ENCODE measurements at regions not wholly inside any gene's neighbourhood (a gene's known extent, or its start where the extent isn't known, plus 50 kb on each side); places are given as distances from the start of the nearest gene placed in this dataset.

GRCh38 chr20:63114006-63114692 lies 101.8 kb downstream of the YTHDF1 start:
- Mint-ChIP-seq H3K36me3 (ENCODE audit: low read depth) (no peaks in the 10 kb centered on the region), H3K9me3 (peaks cover 15% of the 10 kb centered on the region), H3K27ac (no peak overlapping the region), H3K27me3 (peaks cover 45% of the 10 kb centered on the region), H3K4me3 (no peak overlapping the region), H3K4me1 (no peaks in the 10 kb centered on the region)
- ATAC-seq (ENCODE audit: low read depth) = no peak
- no peak for TF ChIP-seq CTCF (IDR thresholded peaks at IDR 0.05)
- CTCF ChIA-PET = no interaction called here
- POLR2A ChIA-PET = no interaction called here
- no peak for DNase-seq
- intact Hi-C loops (cut with micrococcal nuclease) = no loop called here

- no peak for ATAC-seq (ENCODE audit: low read depth)
- Mint-ChIP-seq H3K27me3 (peaks cover 44% of the 10 kb centered on the region), H3K36me3 (ENCODE audit: low read depth) (no peaks in the 10 kb centered on the region), H3K4me1 (no peaks in the 10 kb centered on the region), H3K4me3 (no peak overlapping the region), H3K27ac (no peak overlapping the region), H3K9me3 (peaks cover 25% of the 10 kb centered on the region)
- intact Hi-C loops (cut with micrococcal nuclease) = no loop called here
- TF ChIP-seq CTCF (IDR thresholded peaks at IDR 0.05) = no peak
- no peak for DNase-seq
- CTCF ChIA-PET = no interaction called here
- POLR2A ChIA-PET = no interaction called here
Observed at GRCh38 chr20:63112491-63113219, 103.3 kb downstream of the YTHDF1 start.

- intact Hi-C loops (cut with micrococcal nuclease) = no loop called here
- ATAC-seq (ENCODE audit: low read depth) (no peak), DNase-seq (no peak)
- Mint-ChIP-seq H3K4me3 (no peak overlapping the region), H3K27ac (no peak overlapping the region), H3K36me3 (ENCODE audit: low read depth) (no peaks in the 10 kb centered on the region), H3K4me1 (no peaks in the 10 kb centered on the region), H3K9me3 (peaks cover 25% of the 10 kb centered on the region), H3K27me3 (peaks cover 14% of the 10 kb centered on the region)
- ChIA-PET POLR2A (no interaction called here), CTCF (no interaction called here)
- no peak for TF ChIP-seq CTCF (IDR thresholded peaks at IDR 0.05)
Observed at GRCh38 chr20:63108247-63108646, 101.5 kb upstream of the BHLHE23 start.

- DNase-seq (no peak), ATAC-seq (ENCODE audit: low read depth) (no peak)
- ChIA-PET CTCF (no interaction called here), POLR2A (no interaction called here)
- Mint-ChIP-seq H3K9me3 (peaks cover 25% of the 10 kb centered on the region), H3K36me3 (ENCODE audit: low read depth) (no peaks in the 10 kb centered on the region), H3K4me1 (peaks cover 2% of the 10 kb centered on the region), H3K4me3 (no peak overlapping the region), H3K27me3 (peaks cover 14% of the 10 kb centered on the region), H3K27ac (no peak overlapping the region)
- no peak for TF ChIP-seq CTCF (IDR thresholded peaks at IDR 0.05)
- intact Hi-C loops (cut with micrococcal nuclease) = no loop called here
Observed at GRCh38 chr20:63107449-63108200, 100.9 kb upstream of the BHLHE23 start.

- TF ChIP-seq CTCF (IDR thresholded peaks at IDR 0.05) = no peak
- Mint-ChIP-seq H3K4me3 (no peak overlapping the region), H3K9me3 (peaks cover 22% of the 10 kb centered on the region), H3K27me3 (peaks cover 14% of the 10 kb centered on the region), H3K27ac (no peak overlapping the region), H3K4me1 (peaks cover 3% of the 10 kb centered on the region), H3K36me3 (ENCODE audit: low read depth) (no peaks in the 10 kb centered on the region)
- CTCF ChIA-PET = no interaction called here
- intact Hi-C loops (cut with micrococcal nuclease) = no loop called here
- no peak for ATAC-seq (ENCODE audit: low read depth)
- POLR2A ChIA-PET = no interaction called here
- DNase-seq = no peak
Observed at GRCh38 chr20:63106765-63107448, 100.1 kb upstream of the BHLHE23 start.
